H9 (cell line): ENCODE measurements at regions not wholly inside any gene's neighbourhood (a gene's known extent, or its start where the extent isn't known, plus 50 kb on each side); places are given as distances from the start of the nearest gene placed in this dataset.

ENCODE experiments used
- DNase-seq: peaks from one replicate; pipeline ENCODE4 v3.0.0-alpha.2; 2017
- H2AFZ ChIP-seq: one replicate; pipeline ENCODE4 v1.6.1; 2013; ENCODE audit warnings: mild to moderate bottlenecking, low read length, control low read depth, moderate library complexity
- H2AK5ac ChIP-seq: 2 replicates; pipeline ENCODE4 v1.6.1; 2013; ENCODE audit warnings: low read length, control low read depth, mixed read lengths; ENCODE audit not compliant: insufficient read length
- H2BK120ac ChIP-seq: one replicate; pipeline ENCODE4 v1.6.1; 2013; ENCODE audit warnings: low read depth, mild to moderate bottlenecking, low read length, control low read depth, inconsistent platforms; ENCODE audit not compliant: poor library complexity, severe bottlenecking
- H2BK12ac ChIP-seq: 2 replicates; pipeline ENCODE4 v1.6.1; 2013; ENCODE audit warnings: low read length, control low read depth, mixed read lengths, low read depth; ENCODE audit not compliant: insufficient read length
- H2BK15ac ChIP-seq: 2 replicates; pipeline ENCODE4 v1.6.1; 2013; ENCODE audit warnings: low read depth, low read length, control low read depth
- H2BK20ac ChIP-seq: one replicate; pipeline ENCODE4 v1.6.1; 2013; ENCODE audit warnings: low read depth, mild to moderate bottlenecking, low read length, control low read depth, inconsistent platforms; ENCODE audit not compliant: poor library complexity, severe bottlenecking
- H2BK5ac ChIP-seq: 2 replicates; pipeline ENCODE4 v1.6.1; 2013; ENCODE audit warnings: low read length, control low read depth, mixed read lengths; ENCODE audit not compliant: insufficient read length
- H3K14ac ChIP-seq: 2 replicates; pipeline ENCODE4 v1.6.1; 2013; ENCODE audit warnings: low read length, control low read depth; ENCODE audit not compliant: insufficient read depth
- H3K18ac ChIP-seq: 2 replicates; pipeline ENCODE4 v1.6.1; 2013; ENCODE audit warnings: low read depth, mild to moderate bottlenecking, mixed read lengths, low read length, control low read depth; ENCODE audit not compliant: insufficient read length
- H3K23ac ChIP-seq: 2 replicates; pipeline ENCODE4 v1.6.1; 2013; ENCODE audit warnings: low read length, control low read depth, mixed read lengths, low read depth; ENCODE audit not compliant: insufficient read length
- H3K23me2 ChIP-seq: 2 replicates; pipeline ENCODE4 v1.6.1; 2013; ENCODE audit warnings: low read depth, mild to moderate bottlenecking, mixed read lengths, low read length, control low read depth; ENCODE audit not compliant: insufficient read length, poor library complexity, severe bottlenecking
- H3K27ac ChIP-seq: 2 replicates; pipeline ENCODE4 v1.5.1; 2013; ENCODE audit warnings: low read length, control low read depth, mixed read lengths, low read depth; ENCODE audit not compliant: insufficient read length
- H3K27me3 ChIP-seq: 2 replicates; pipeline ENCODE4 v1.6.1; 2013; ENCODE audit warnings: low read length, control low read depth, inconsistent platforms; ENCODE audit not compliant: insufficient read depth
- H3K4ac ChIP-seq: 2 replicates; pipeline ENCODE4 v1.6.1; 2013; ENCODE audit warnings: low read depth, mild to moderate bottlenecking, control low read depth, inconsistent platforms, low read length, moderate library complexity
- H3K4me1 ChIP-seq: 2 replicates; pipeline ENCODE4 v1.6.1; 2013; ENCODE audit warnings: low read length, control low read depth, inconsistent platforms; ENCODE audit not compliant: insufficient read depth
- H3K4me2 ChIP-seq: 2 replicates; pipeline ENCODE4 v1.6.1; 2013; ENCODE audit warnings: low read length, control low read depth, mixed read lengths; ENCODE audit not compliant: insufficient read length, insufficient read depth
- H3K56ac ChIP-seq: 2 replicates; pipeline ENCODE4 v1.6.1; 2013; ENCODE audit warnings: low read depth, mild to moderate bottlenecking, mixed read lengths, low read length, control low read depth; ENCODE audit not compliant: insufficient read length
- H3K79me1 ChIP-seq: 2 replicates; pipeline ENCODE4 v1.6.1; 2013; ENCODE audit warnings: low read depth, mild to moderate bottlenecking, moderate library complexity, low read length, control low read depth, inconsistent platforms; ENCODE audit not compliant: insufficient read depth, poor library complexity, severe bottlenecking
- H3K79me2 ChIP-seq: 2 replicates; pipeline ENCODE4 v1.6.1; 2013; ENCODE audit warnings: low read length, control low read depth, inconsistent platforms; ENCODE audit not compliant: insufficient read depth
- H3K9ac ChIP-seq: 2 replicates; pipeline ENCODE4 v1.6.1; 2013; ENCODE audit warnings: low read length, control low read depth, mixed read lengths; ENCODE audit not compliant: insufficient read length; ENCODE audit errors: extremely low read depth
- H3K9me3 ChIP-seq: one replicate; pipeline ENCODE4 v1.6.1; 2013; ENCODE audit warnings: low read depth, low read length, inconsistent platforms; ENCODE audit not compliant: control insufficient read depth
- H3T11ph ChIP-seq: one replicate; pipeline ENCODE4 v1.6.1; 2013; ENCODE audit warnings: mild to moderate bottlenecking, low read length, control low read depth, inconsistent platforms
- H4K20me1 ChIP-seq: one replicate; pipeline ENCODE4 v1.6.1; 2013; ENCODE audit not compliant: control insufficient read depth, insufficient read length, insufficient read depth
- H4K5ac ChIP-seq: 2 replicates; pipeline ENCODE4 v1.6.1; 2013; ENCODE audit warnings: low read depth, mild to moderate bottlenecking, mixed read lengths, low read length, control low read depth; ENCODE audit not compliant: insufficient read length
- H4K8ac ChIP-seq: replicated peaks from 2 replicates; pipeline ENCODE4 v1.6.1; 2013; ENCODE audit warnings: low read length, control low read depth, mixed read lengths, low read depth; ENCODE audit not compliant: insufficient read length
- H4K91ac ChIP-seq: 2 replicates; pipeline ENCODE4 v1.6.1; 2013; ENCODE audit warnings: low read depth, mild to moderate bottlenecking, moderate library complexity, mixed read lengths, low read length, control low read depth; ENCODE audit not compliant: insufficient read length
- H3K27ac Mint-ChIP-seq, 3 experiments: 2 replicates in 2 of 3; 3 replicates in 1 of 3; pipeline ENCODE4 v1.8.0; 2020 to 2021; ENCODE audit warnings: mixed read lengths in 3 of 3, mild to moderate bottlenecking in 1 of 3, moderate library complexity in 1 of 3
- H3K27me3 Mint-ChIP-seq: 2 replicates; pipeline ENCODE4 v1.8.0; 2021; ENCODE audit warnings: low read depth, mild to moderate bottlenecking, moderate library complexity, mixed read lengths
- H3K36me3 Mint-ChIP-seq, 3 experiments: 2 replicates in 2 of 3; 3 replicates in 1 of 3; pipeline ENCODE4 v1.8.0; 2020 to 2021; ENCODE audit warnings: low read depth in 3 of 3, mixed read lengths in 3 of 3; ENCODE audit not compliant: insufficient read depth in 1 of 3
- H3K4me1 Mint-ChIP-seq, 2 experiments: 2 replicates each; pipeline ENCODE4 v1.8.0; 2020; ENCODE audit warnings: mixed read lengths in 2 of 2
- H3K4me3 Mint-ChIP-seq, 2 experiments: 2 replicates in 1 of 2; 3 replicates in 1 of 2; pipeline ENCODE4 v1.8.0; 2020 to 2021; ENCODE audit warnings: mild to moderate bottlenecking in 2 of 2, mixed read lengths in 2 of 2, moderate library complexity in 1 of 2
- H3K9me3 Mint-ChIP-seq, 2 experiments: 2 replicates in 1 of 2; 3 replicates in 1 of 2; pipeline ENCODE4 v1.8.0; 2020; ENCODE audit warnings: mild to moderate bottlenecking in 2 of 2, mixed read lengths in 2 of 2, moderate library complexity in 1 of 2
- WGBS: extraction: QIAGEN DNeasy Blood & Tissue Kit; methylation state at CpG from one replicate; pipeline ENCODE4 v1.1.7; 2013; ENCODE audit warnings: missing lambda C conversion rate, low lambda C conversion rate, mixed read lengths; ENCODE audit not compliant: insufficient read length; ENCODE audit errors: extremely low coverage; 5-methylcytosine and 5-hydroxymethylcytosine counted together
- TF ChIP-seq, protein P1 (sequence below): fragments of 200-600 bp; sonication (generic); conservative IDR thresholded peaks from 3 replicates; pipeline ENCODE4 v1.8.0; 2021; ENCODE audit warnings: antibody characterized with exemption, mild to moderate bottlenecking

GRCh38 chr6:114827135-114827534 is 484.3 kb upstream of the HS3ST5 start:
- Histone ChIP-seq H4K5ac (no peak overlapping the region), H3K18ac (no peak overlapping the region), H3K56ac (no peak overlapping the region), H2BK20ac (no peak overlapping the region), H3K9me3 (no peaks in the 10 kb centered on the region), H3K27ac (no peak overlapping the region), H3K23me2 (no peaks in the 10 kb centered on the region), H3K4me1 (no peaks in the 10 kb centered on the region), H3K4ac (no peak overlapping the region), H3K23ac (no peak overlapping the region), H3K27me3 (no peaks in the 10 kb centered on the region), H2BK5ac (no peak overlapping the region), H4K8ac (no peak overlapping the region), H3K9ac (no peak overlapping the region), H3T11ph (no peak overlapping the region), H3K79me2 (no peaks in the 10 kb centered on the region), H3K4me2 (no peak overlapping the region), H3K79me1 (no peaks in the 10 kb centered on the region), H3K14ac (no peak overlapping the region), H2BK15ac (no peak overlapping the region), H4K20me1 (no peaks in the 10 kb centered on the region), H2BK12ac (no peak overlapping the region), H2BK120ac (no peak overlapping the region), H4K91ac (no peak overlapping the region), H2AK5ac (no peak overlapping the region), H2AFZ (no peak overlapping the region)
- no peak for DNase-seq
- Mint-ChIP-seq H3K27me3 (no peaks in the 10 kb centered on the region; the same call in 1 of the 2 replicates), H3K36me3 (no peaks in the 10 kb centered on the region), H3K4me1 (no peaks in the 10 kb centered on the region), H3K4me3 (no peak overlapping the region), H3K9me3 (no peaks in the 10 kb centered on the region), H3K27ac (no peak overlapping the region)
- whole genome bisulfite sequencing = no CpG with 5 or more reads among the region's 1 CpG
- TF ChIP-seq, protein P1, sequence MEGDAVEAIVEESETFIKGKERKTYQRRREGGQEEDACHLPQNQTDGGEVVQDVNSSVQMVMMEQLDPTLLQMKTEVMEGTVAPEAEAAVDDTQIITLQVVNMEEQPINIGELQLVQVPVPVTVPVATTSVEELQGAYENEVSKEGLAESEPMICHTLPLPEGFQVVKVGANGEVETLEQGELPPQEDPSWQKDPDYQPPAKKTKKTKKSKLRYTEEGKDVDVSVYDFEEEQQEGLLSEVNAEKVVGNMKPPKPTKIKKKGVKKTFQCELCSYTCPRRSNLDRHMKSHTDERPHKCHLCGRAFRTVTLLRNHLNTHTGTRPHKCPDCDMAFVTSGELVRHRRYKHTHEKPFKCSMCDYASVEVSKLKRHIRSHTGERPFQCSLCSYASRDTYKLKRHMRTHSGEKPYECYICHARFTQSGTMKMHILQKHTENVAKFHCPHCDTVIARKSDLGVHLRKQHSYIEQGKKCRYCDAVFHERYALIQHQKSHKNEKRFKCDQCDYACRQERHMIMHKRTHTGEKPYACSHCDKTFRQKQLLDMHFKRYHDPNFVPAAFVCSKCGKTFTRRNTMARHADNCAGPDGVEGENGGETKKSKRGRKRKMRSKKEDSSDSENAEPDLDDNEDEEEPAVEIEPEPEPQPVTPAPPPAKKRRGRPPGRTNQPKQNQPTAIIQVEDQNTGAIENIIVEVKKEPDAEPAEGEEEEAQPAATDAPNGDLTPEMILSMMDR = no peak
